ENCODE measurements at regions not wholly inside any gene's neighbourhood (a gene's known extent, or its start where the extent isn't known, plus 50 kb on each side); places are given as distances from the start of the nearest gene placed in this dataset.

- H3F3A ChIP-seq (ENCODE audit: insufficient read depth, low read length): no peaks in the 10 kb centered on the region
- H3K27ac ChIP-seq (ENCODE audit: low read depth, low read length, poor library complexity, severe bottlenecking): no peak overlapping the region
- no peak for TF ChIP-seq CTCF (IDR thresholded peaks at IDR 0.05; ENCODE audit: low read length)
- no peak for TF ChIP-seq EZH2 (IDR thresholded peaks at IDR 0.05; ENCODE audit: borderline replicate concordance, low read length)
- H3K4me3 ChIP-seq (ENCODE audit: low read depth, low read length, poor library complexity, severe bottlenecking): no peak overlapping the region
- H3K9ac ChIP-seq (ENCODE audit: low read length): no peak overlapping the region
- no peak overlapping the region for H2AFZ ChIP-seq (ENCODE audit: low read length)
- H3K4me2 ChIP-seq (ENCODE audit: low read length): no peak overlapping the region
- no peaks in the 10 kb centered on the region for H4K20me1 ChIP-seq (ENCODE audit: insufficient read depth, low read length)
- H3K27me3 ChIP-seq (ENCODE audit: insufficient read depth, low read length): no peaks in the 10 kb centered on the region
- no peaks in the 10 kb centered on the region for H3K79me2 ChIP-seq (ENCODE audit: insufficient read depth, low read length)
- no peaks in the 10 kb centered on the region for H3K36me3 ChIP-seq (ENCODE audit: insufficient read depth, low read length)
- no peaks in the 10 kb centered on the region for H3K9me3 ChIP-seq (ENCODE audit: low read length)
- no peaks in the 10 kb centered on the region for H3K4me1 ChIP-seq (ENCODE audit: insufficient read depth, low read length, severe bottlenecking)
- H3K9me2 ChIP-seq (ENCODE audit: low read depth, low read length): no peaks in the 10 kb centered on the region
These were observed 483.9 kb upstream of the BRINP1 start for GRCh38 chr9:119853126-119853525.

DNA sequence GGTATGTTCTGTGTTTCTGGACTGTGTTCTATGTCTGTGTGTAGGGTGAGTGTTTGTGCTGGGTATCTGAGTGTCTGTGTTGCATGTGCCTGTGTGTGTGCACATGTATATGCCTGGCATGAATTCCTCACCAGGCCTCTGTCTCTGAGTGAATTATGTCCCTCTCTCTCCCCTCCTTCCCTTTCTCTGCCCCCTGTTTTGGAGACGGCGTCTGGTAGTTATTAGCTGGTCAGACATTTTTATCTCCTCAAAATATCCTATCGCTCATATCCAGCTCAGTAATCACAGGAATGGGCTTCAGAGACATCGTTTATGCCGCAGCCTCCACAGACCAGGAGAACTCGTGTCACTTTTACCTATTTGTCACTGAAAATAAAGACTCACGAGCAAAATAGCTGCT is 483.2 kb upstream of the BRINP1 start:
- Histone ChIP-seq H3K27ac (ENCODE audit: low read depth, low read length, poor library complexity, severe bottlenecking) (no peak overlapping the region), H3K36me3 (ENCODE audit: insufficient read depth, low read length) (no peaks in the 10 kb centered on the region)

DNA sequence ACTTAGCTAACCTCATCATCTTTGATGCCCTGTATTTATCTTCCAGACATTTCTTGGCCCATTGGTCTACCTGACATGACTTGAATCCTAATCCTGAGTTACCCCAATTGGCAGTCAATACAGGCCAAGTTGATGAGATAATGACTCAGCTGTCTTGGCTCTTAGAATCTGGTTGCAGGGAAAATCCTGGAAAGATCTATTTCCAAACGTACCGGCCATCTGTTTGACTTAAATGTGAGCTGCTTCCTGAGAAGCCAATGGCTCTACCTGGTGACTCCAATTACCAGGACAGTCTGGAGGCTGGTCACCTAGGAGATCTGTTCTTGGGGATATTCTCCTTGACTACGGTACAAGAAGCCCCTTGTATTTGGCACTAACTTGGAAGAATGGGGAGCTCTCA is 475.2 kb upstream of the BRINP1 start:
- Histone ChIP-seq H3K9ac (ENCODE audit: low read length) (no peak overlapping the region), H3K79me2 (ENCODE audit: insufficient read depth, low read length) (no peaks in the 10 kb centered on the region), H3K27ac (ENCODE audit: low read depth, low read length, poor library complexity, severe bottlenecking) (no peak overlapping the region), H3F3A (ENCODE audit: insufficient read depth, low read length) (no peaks in the 10 kb centered on the region), H3K36me3 (ENCODE audit: insufficient read depth, low read length) (no peaks in the 10 kb centered on the region), H3K9me2 (ENCODE audit: low read depth, low read length) (no peaks in the 10 kb centered on the region), H2AFZ (ENCODE audit: low read length) (no peak overlapping the region), H3K4me2 (ENCODE audit: low read length) (no peak overlapping the region), H3K4me3 (ENCODE audit: low read depth, low read length, poor library complexity, severe bottlenecking) (no peak overlapping the region), H3K4me1 (ENCODE audit: insufficient read depth, low read length, severe bottlenecking) (no peaks in the 10 kb centered on the region), H3K27me3 (ENCODE audit: insufficient read depth, low read length) (no peaks in the 10 kb centered on the region; the same call in 1 of the 2 replicates), H4K20me1 (ENCODE audit: insufficient read depth, low read length) (no peaks in the 10 kb centered on the region), H3K9me3 (ENCODE audit: low read length) (no peaks in the 10 kb centered on the region)
- no peak for TF ChIP-seq CTCF (IDR thresholded peaks at IDR 0.05; ENCODE audit: low read length)
- TF ChIP-seq EZH2 (IDR thresholded peaks at IDR 0.05; ENCODE audit: borderline replicate concordance, low read length): no peak

More for the DNA sequence above, 483.2 kb upstream of the BRINP1 start:
- TF ChIP-seq EZH2 (IDR thresholded peaks at IDR 0.05; ENCODE audit: borderline replicate concordance, low read length) (no peak), CTCF (IDR thresholded peaks at IDR 0.05; ENCODE audit: low read length) (no peak)
- H3K9me3 ChIP-seq (ENCODE audit: low read length): no peaks in the 10 kb centered on the region
- H3K4me2 ChIP-seq (ENCODE audit: low read length): no peak overlapping the region
- no peaks in the 10 kb centered on the region for H3F3A ChIP-seq (ENCODE audit: insufficient read depth, low read length)
- no peak overlapping the region for H3K9ac ChIP-seq (ENCODE audit: low read length)
- H3K9me2 ChIP-seq (ENCODE audit: low read depth, low read length): no peaks in the 10 kb centered on the region
- H3K4me1 ChIP-seq (ENCODE audit: insufficient read depth, low read length, severe bottlenecking): no peaks in the 10 kb centered on the region
- no peak overlapping the region for H2AFZ ChIP-seq (ENCODE audit: low read length)
- H3K4me3 ChIP-seq (ENCODE audit: low read depth, low read length, poor library complexity, severe bottlenecking): no peak overlapping the region
- no peaks in the 10 kb centered on the region for H3K27me3 ChIP-seq (ENCODE audit: insufficient read depth, low read length)
- H3K79me2 ChIP-seq (ENCODE audit: insufficient read depth, low read length): no peaks in the 10 kb centered on the region
- H4K20me1 ChIP-seq (ENCODE audit: insufficient read depth, low read length): no peaks in the 10 kb centered on the region

Measured in OCI-LY1 (cell line).